SK-N-SH treated with all-trans-retinoic acid at 6 μM for 48 hours (cell line): ENCODE measurements at regions not wholly inside any gene's neighbourhood (a gene's known extent, or its start where the extent isn't known, plus 50 kb on each side); places are given as distances from the start of the nearest gene placed in this dataset.

ENCODE experiments used
- BACH2 ChIP-seq: fragments of 250-450 bp; sonication (Bioruptor Pico); IDR thresholded peaks from 2 replicates; pipeline ENCODE4 v1.9.0; 2021; ENCODE audit warnings: mild to moderate bottlenecking, borderline replicate concordance
- CSRNP3 ChIP-seq: fragments of 250-450 bp; sonication (Bioruptor Pico); IDR thresholded peaks from 2 replicates; pipeline ENCODE4 v1.5.1; 2021; ENCODE audit warnings: mild to moderate bottlenecking, moderate library complexity
- PATZ1 ChIP-seq: fragments of 250-450 bp; sonication (Bioruptor Pico); IDR thresholded peaks from 2 replicates; pipeline ENCODE4 v1.8.0; 2020; ENCODE audit warnings: mild to moderate bottlenecking, moderate library complexity, borderline replicate concordance
- POU6F1 ChIP-seq: fragments of 250-450 bp; sonication (Bioruptor Pico); IDR thresholded peaks from 2 replicates; pipeline ENCODE4 v1.8.0; 2021; ENCODE audit warnings: low read depth, mild to moderate bottlenecking, moderate library complexity, borderline replicate concordance
- PPARA ChIP-seq: fragments of 250-450 bp; sonication (Bioruptor Pico); IDR thresholded peaks from 2 replicates; pipeline ENCODE4 v1.5.0; 2020; ENCODE audit warnings: mild to moderate bottlenecking, borderline replicate concordance
- RARB ChIP-seq: fragments of 250-450 bp; sonication (Bioruptor Pico); IDR thresholded peaks from 2 replicates; pipeline ENCODE4 v1.8.0; 2021; ENCODE audit warnings: mild to moderate bottlenecking, moderate library complexity
- SNAI2 ChIP-seq: fragments of 250-450 bp; sonication (Bioruptor Pico); IDR thresholded peaks from 2 replicates; pipeline ENCODE4 v1.5.0; 2020; ENCODE audit warnings: mild to moderate bottlenecking, moderate library complexity
- TCF4 ChIP-seq: fragments of 250-450 bp; sonication (Bioruptor Pico); IDR thresholded peaks from 2 replicates; pipeline ENCODE4 v1.8.0; 2021; ENCODE audit warnings: mild to moderate bottlenecking, moderate library complexity, borderline replicate concordance
- TOX ChIP-seq: fragments of 250-450 bp; sonication (Bioruptor Pico); IDR thresholded peaks from 2 replicates; pipeline ENCODE4 v1.8.0; 2021; ENCODE audit warnings: mild to moderate bottlenecking, moderate library complexity, borderline replicate concordance
- ZC3H10 ChIP-seq: fragments of 250-450 bp; sonication (Bioruptor Pico); IDR thresholded peaks from 2 replicates; pipeline ENCODE4 v1.5.1; 2021; ENCODE audit warnings: mild to moderate bottlenecking, moderate library complexity
- ZFP3 ChIP-seq: fragments of 250-450 bp; sonication (Bioruptor Pico); IDR thresholded peaks from 2 replicates; pipeline ENCODE4 v1.5.0; 2020; ENCODE audit warnings: mild to moderate bottlenecking, moderate library complexity
- ZFP30 ChIP-seq: fragments of 450-650 bp; formaldehyde crosslinking; IDR thresholded peaks from 2 replicates; pipeline ENCODE4 v1.5.0; 2022; ENCODE audit warnings: mild to moderate bottlenecking, moderate library complexity
- ZNF565 ChIP-seq: fragments of 450-650 bp; formaldehyde crosslinking; conservative IDR thresholded peaks from 2 replicates; pipeline ENCODE4 v1.5.0; 2020; ENCODE audit warnings: low read depth, mild to moderate bottlenecking, moderate library complexity
- ZNF70 ChIP-seq: fragments of 450-650 bp; formaldehyde crosslinking; IDR thresholded peaks from 2 replicates; pipeline ENCODE4 v1.5.0; 2020; ENCODE audit warnings: mild to moderate bottlenecking, moderate library complexity

- no peak for TF ChIP-seq PATZ1 (CRISPR knock-in tag)
- TF ChIP-seq RARB: no peak
- TF ChIP-seq ZFP3 (CRISPR knock-in tag): no peak
- no peak for TF ChIP-seq TOX (CRISPR knock-in tag)
- TF ChIP-seq ZNF565 (CRISPR knock-in tag): no peak
- TF ChIP-seq POU6F1: no peak
- no peak for TF ChIP-seq TCF4 (CRISPR knock-in tag)
- no peak for TF ChIP-seq ZC3H10 (CRISPR knock-in tag)
- TF ChIP-seq SNAI2 (CRISPR knock-in tag): no peak
- no peak for TF ChIP-seq BACH2 (CRISPR knock-in tag)
- TF ChIP-seq ZFP30 (CRISPR knock-in tag): no peak
- no peak for TF ChIP-seq CSRNP3 (CRISPR knock-in tag)
- no peak for TF ChIP-seq ZNF70 (CRISPR knock-in tag)
- TF ChIP-seq PPARA (CRISPR knock-in tag): no peak
Observed at GRCh38 chr15:46322753-46323152, 687.9 kb downstream of the SQOR start.
